ENCODE measurements at regions not wholly inside any gene's neighbourhood (a gene's known extent, or its start where the extent isn't known, plus 50 kb on each side); places are given as distances from the start of the nearest gene placed in this dataset.
"Not testable (repeated sequence)": the region's sequence is repeated elsewhere in the genome, so short reads cannot be mapped to it uniquely, and the experiment has no call there.

DNA sequence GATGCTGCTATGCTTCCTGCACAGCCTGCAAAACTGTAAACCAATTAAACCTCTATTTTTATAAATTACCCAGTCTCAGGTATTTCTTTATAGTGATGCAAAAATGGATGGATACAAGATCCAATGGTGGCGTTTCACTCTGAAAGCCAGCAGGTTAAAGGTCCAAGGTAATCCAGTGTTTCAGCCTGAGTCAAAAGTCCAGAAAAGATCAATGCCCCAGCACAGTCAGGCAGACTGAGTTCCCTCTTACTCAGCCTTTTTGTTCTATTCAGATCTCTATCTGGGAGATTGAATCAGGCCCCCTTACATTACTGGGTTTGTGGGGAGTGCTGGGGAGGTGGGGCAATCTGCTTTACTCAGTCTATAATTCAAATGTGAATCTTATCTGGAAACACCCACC lies 464.5 kb downstream of the GXYLT1 start:
- peak; percentile 13 for DNase-seq (ENCODE audit: low spot score)

- DNase-seq (ENCODE audit: low spot score), result peak; percentile 64
These were observed 475.6 kb downstream of the PDZRN4 start for GRCh38 chr12:41663598-41664265.

GRCh38 chr12:41661141-41661765 lies 473.1 kb downstream of the PDZRN4 start:
- DNase-seq (ENCODE audit: low spot score), result no peak

DNA sequence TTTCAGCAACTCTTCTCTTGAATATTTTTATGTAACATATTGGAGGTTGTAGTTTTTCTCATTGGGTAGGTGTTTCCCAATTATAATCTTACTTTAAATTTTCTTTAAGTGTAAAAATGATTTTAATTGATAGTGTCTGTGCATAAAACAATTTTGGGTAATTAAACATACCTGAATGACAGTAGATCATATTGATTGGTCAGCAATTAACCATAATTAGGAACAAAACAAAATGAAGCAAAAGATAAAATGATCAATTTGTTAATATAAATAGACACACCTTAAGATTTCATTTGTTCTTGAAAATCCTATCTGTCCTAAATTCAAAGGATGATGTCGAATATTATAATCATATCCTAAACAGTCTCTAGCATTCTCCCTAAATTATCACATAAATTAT lies 468.3 kb downstream of the PDZRN4 start:
- DNase-seq (ENCODE audit: low spot score), result no peak

- no peak for DNase-seq (ENCODE audit: low spot score)
These were observed 465.5 kb downstream of the PDZRN4 start for GRCh38 chr12:41653386-41654326.

- no peak for DNase-seq (ENCODE audit: low spot score)
These were observed 464.9 kb downstream of the PDZRN4 start for GRCh38 chr12:41652981-41653380.

DNA sequence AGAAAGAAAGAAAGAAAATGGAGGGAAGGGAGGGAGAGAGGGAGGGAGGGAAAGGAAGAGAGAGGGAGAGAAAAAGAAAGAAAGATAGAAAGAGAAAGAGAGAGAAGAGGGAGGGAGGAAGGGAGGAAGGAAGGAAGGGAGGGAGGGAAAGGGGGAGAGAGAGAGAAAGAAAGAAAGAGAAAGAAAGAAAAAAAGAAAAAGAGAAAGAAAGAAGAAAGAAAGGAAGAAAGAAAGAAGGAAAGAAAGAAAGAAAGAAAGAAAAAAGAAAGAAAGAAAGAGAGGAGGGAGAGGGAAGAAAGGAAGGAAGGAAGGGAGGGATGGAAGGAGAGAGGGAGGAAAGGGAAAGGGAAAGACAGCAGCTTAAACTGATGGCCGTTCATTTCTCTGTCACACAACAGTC lies 457.5 kb downstream of the PDZRN4 start:
- no peak for DNase-seq (ENCODE audit: low spot score)

DNA sequence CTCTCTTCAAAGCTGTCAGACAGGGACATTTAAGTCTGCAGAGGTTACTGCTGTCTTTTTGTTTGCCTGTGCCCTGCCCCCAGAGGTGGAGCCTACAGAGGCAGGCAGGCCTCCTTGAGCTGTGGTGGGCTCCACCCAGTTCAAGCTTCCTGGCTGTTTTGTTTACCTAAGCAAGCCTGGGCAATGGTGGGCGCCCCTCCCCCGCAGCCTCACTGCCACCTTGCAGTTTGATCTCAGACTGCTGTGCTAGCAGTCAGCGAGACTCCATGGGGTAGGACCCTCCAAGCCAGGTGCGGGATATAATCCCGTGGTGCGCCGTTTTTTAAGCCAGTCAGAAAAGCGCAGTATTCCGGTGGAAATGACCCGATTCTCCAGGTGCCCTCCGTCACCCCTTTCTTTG lies 454.7 kb downstream of the PDZRN4 start:
- not testable (repeated sequence) for DNase-seq (ENCODE audit: low spot score)

- no peak for DNase-seq (ENCODE audit: low spot score)
These were observed 448.5 kb downstream of the PDZRN4 start for GRCh38 chr12:41636653-41637052.

- DNase-seq (ENCODE audit: low spot score), result no peak
These were observed 447.7 kb downstream of the PDZRN4 start for GRCh38 chr12:41635626-41636364.

DNA sequence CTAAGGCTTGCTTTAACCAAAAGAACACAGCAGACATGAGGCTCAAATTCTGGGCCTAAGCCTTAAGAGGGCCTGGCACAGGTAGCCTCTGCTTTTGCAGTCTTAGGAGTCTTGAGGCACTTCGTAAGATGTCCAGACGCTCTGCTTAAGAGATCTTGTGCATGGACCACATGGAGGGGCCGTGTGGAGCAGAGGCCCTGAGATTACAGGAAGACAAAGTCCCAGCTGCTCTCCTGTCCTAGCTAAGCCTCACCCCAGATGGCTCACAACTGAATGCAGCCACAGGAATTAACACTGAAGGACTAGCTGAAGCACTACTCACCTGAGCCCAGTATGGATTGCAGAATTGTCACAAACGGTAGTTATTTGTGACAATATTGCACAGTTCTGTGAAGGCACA lies 446.0 kb downstream of the PDZRN4 start:
- no peak for DNase-seq (ENCODE audit: low spot score)

DNA sequence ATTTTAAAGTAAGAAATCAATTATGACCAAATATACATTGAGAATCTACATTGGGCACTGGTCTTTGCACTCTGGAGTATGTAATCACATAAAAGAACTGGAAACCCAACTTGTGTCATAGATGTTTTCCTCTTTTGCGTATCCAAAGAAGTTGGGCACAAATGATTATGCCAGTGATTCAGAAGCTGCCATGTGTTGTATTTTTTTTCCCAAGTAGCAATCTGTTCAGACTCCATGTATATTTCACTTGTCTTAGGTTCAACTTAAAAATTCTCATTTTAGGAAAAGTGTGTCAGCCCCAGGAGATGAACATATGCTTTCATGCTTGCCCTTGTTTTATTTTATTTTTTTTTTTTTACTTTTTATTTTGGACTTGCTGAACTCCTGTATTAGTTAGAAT lies 441.5 kb downstream of the PDZRN4 start:
- no peak for DNase-seq (ENCODE audit: low spot score)

DNA sequence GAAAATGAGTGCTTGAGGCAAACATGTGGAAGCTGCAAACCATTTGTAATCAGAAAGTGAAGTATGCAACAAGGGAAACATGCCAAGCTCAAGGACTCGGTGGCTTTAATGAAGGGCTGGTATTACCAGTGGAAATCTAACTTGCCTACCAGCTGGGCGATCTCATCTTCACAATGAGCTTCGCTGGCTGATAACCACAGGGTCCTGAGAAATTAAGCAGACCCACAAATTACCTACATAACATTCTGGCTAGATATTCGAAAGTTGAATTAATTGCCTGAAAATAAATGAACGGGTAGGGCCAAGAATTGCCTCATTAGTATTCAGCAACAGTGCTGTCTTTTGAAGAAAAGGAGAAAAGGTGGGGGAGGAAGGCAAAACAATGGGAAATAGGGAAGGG lies 439.4 kb downstream of the PDZRN4 start:
- DNase-seq (ENCODE audit: low spot score), result no peak

DNA sequence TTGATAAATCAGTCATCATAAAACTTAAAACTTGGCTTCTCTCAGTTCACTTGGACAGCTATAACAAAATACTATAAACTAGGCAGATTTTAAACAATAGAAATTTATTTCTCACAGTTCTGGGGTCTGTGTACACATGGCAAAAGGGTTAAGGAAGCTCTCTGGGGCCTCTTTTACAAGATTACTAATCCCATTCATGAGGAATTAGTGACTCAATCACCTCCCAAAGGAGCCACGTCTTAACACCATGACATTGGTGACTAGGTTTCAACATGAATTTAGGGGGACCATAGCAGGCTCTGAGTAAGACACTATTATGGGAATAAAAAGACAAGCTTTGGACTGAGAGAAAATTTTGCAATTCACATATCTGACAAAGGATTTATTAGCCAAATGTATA lies 436.5 kb downstream of the PDZRN4 start:
- no peak for DNase-seq (ENCODE audit: low spot score)

All from HuH-7 (cell line).